ENCODE measurements at regions not wholly inside any gene's neighbourhood (a gene's known extent, or its start where the extent isn't known, plus 50 kb on each side); places are given as distances from the start of the nearest gene placed in this dataset.
"Not testable (repeated sequence)": the region's sequence is repeated elsewhere in the genome, so short reads cannot be mapped to it uniquely, and the experiment has no call there.

- DNase-seq, result no peak
Measured at GRCh38 chr4:181006499-181007260, 1236.5 kb upstream of the TENM3 start.

GRCh38 chr4:181007751-181008150 lies 1235.5 kb upstream of the TENM3 start:
- no peak for DNase-seq

GRCh38 chr4:181008164-181008563 lies 1235.0 kb upstream of the TENM3 start:
- DNase-seq, result no peak

- no peak for DNase-seq
Measured at GRCh38 chr4:181013162-181013561, 1230.0 kb upstream of the TENM3 start.

GRCh38 chr4:181017038-181017437 lies 1226.2 kb upstream of the TENM3 start:
- no peak for DNase-seq

GRCh38 chr4:181018472-181018871 lies 1224.7 kb upstream of the TENM3 start:
- DNase-seq, result peak; percentile 30

- peak; percentile 85 for DNase-seq
Measured at GRCh38 chr4:181018913-181019312, 1224.3 kb upstream of the TENM3 start.

- peak; percentile 39 for DNase-seq
Measured at GRCh38 chr4:181020456-181020855, 1222.7 kb upstream of the TENM3 start.

GRCh38 chr4:181021213-181021612 lies 1222.0 kb upstream of the TENM3 start:
- no peak for DNase-seq

- DNase-seq, result not testable (repeated sequence)
Measured at GRCh38 chr4:181030135-181030921, 1212.9 kb upstream of the TENM3 start.

- no peak for DNase-seq
Measured at GRCh38 chr4:181030961-181031360, 1212.2 kb upstream of the TENM3 start.

- peak; percentile 2 for DNase-seq
Measured at GRCh38 chr4:181043486-181043885, 1199.7 kb upstream of the TENM3 start.

- DNase-seq, result no peak
Measured at GRCh38 chr4:181046809-181047208, 1196.4 kb upstream of the TENM3 start.

GRCh38 chr4:181051931-181052330 lies 1191.3 kb upstream of the TENM3 start:
- no peak for DNase-seq

GRCh38 chr4:181061787-181062186 lies 1181.4 kb upstream of the TENM3 start:
- DNase-seq, result no peak

- DNase-seq, result no peak
Measured at GRCh38 chr4:181063212-181063611, 1180.0 kb upstream of the TENM3 start.

GRCh38 chr4:181077341-181077740 lies 1165.9 kb upstream of the TENM3 start:
- DNase-seq, result no peak

- DNase-seq, result no peak
Measured at GRCh38 chr4:181078196-181078595, 1165.0 kb upstream of the TENM3 start.

GRCh38 chr4:181083757-181084361 lies 1159.3 kb upstream of the TENM3 start:
- no peak for DNase-seq

GRCh38 chr4:181085557-181085956 lies 1157.6 kb upstream of the TENM3 start:
- DNase-seq, result no peak

GRCh38 chr4:181105487-181105886 lies 1137.7 kb upstream of the TENM3 start:
- no peak for DNase-seq

- DNase-seq, result no peak
Measured at GRCh38 chr4:181106398-181106797, 1136.8 kb upstream of the TENM3 start.

GRCh38 chr4:181108237-181108636 lies 1135.0 kb upstream of the TENM3 start:
- DNase-seq, result peak; percentile 35

- DNase-seq, result no peak
Measured at GRCh38 chr4:181119186-181119585, 1124.0 kb upstream of the TENM3 start.
